PC-9 (cell line): ENCODE measurements at regions not wholly inside any gene's neighbourhood (a gene's known extent, or its start where the extent isn't known, plus 50 kb on each side); places are given as distances from the start of the nearest gene placed in this dataset.

ENCODE experiments used
- BruUV-seq: library from RNA; stranded (reverse); fragments of 400-500 nt; replicated peaks from 2 replicates; lab custom pipeline; 2021; lab: Mats Ljungman, UMichigan
- CTCF ChIA-PET: fragments of 300-600 bp; sonication (Branson Sonifier 250); formaldehyde crosslinking; loops from one replicate; lab custom pipeline; 2022; ENCODE audit warnings: antibody characterized with exemption; lab: Charles Lee
- POLR2A ChIA-PET: fragments of 300-600 bp; sonication (Branson Sonifier 250); formaldehyde crosslinking; loops from one replicate; lab custom pipeline; 2022; ENCODE audit warnings: antibody characterized with exemption; ENCODE audit not compliant: unreplicated experiment; lab: Charles Lee
- DNase-seq, 2 experiments: peaks; one replicate each; pipeline versions ENCODE4 v3.0.0 to v3.0.0-alpha.2; 2015 to 2022; ENCODE audit warnings: mixed read lengths in 1 of 2
- H2AFZ ChIP-seq: fragments of 200-600 bp; sonication (generic); 2 replicates; pipeline ENCODE4 v1.8.1; 2017; ENCODE audit warnings: antibody characterized with exemption
- H3F3A ChIP-seq: fragments of 200-600 bp; sonication (generic); 2 replicates; pipeline ENCODE4 v1.8.1; 2017; ENCODE audit warnings: antibody characterized with exemption, mild to moderate bottlenecking, low read depth; ENCODE audit not compliant: insufficient read depth
- H3K27ac ChIP-seq: fragments of 200-600 bp; sonication (generic); 2 replicates; pipeline ENCODE4 v1.6.1; 2016; ENCODE audit warnings: mixed run types
- H3K27me3 ChIP-seq: fragments of 200-600 bp; sonication (generic); 2 replicates; pipeline ENCODE4 v1.6.1; 2016; ENCODE audit warnings: low read depth, mixed run types; ENCODE audit not compliant: insufficient read depth
- H3K36me3 ChIP-seq: fragments of 200-600 bp; sonication (generic); 2 replicates; pipeline ENCODE4 v1.6.1; 2016; ENCODE audit warnings: low read depth, mixed run types
- H3K4me1 ChIP-seq: fragments of 200-600 bp; sonication (generic); replicated peaks from 2 replicates; pipeline ENCODE4 v1.6.1; 2016; ENCODE audit warnings: mixed run types; ENCODE audit not compliant: insufficient read depth
- H3K4me2 ChIP-seq: fragments of 200-600 bp; sonication (generic); 2 replicates; pipeline ENCODE4 v1.6.1; 2017; ENCODE audit warnings: mixed run types
- H3K4me3 ChIP-seq: fragments of 200-600 bp; sonication (generic); 2 replicates; pipeline ENCODE4 v1.6.1; 2016; ENCODE audit warnings: mixed run types
- H3K79me2 ChIP-seq: fragments of 200-600 bp; sonication (generic); 2 replicates; pipeline ENCODE4 v1.6.1; 2017; ENCODE audit warnings: low read depth, mixed run types
- H3K9me2 ChIP-seq: fragments of 200-600 bp; sonication (generic); 2 replicates; pipeline ENCODE4 v1.8.1; 2017; ENCODE audit warnings: mild to moderate bottlenecking; ENCODE audit not compliant: insufficient read depth
- H3K9me3 ChIP-seq: fragments of 200-600 bp; sonication (generic); 2 replicates; pipeline ENCODE4 v1.8.1; 2016; ENCODE audit warnings: low read depth; ENCODE audit not compliant: insufficient read depth
- H4K20me1 ChIP-seq: fragments of 200-600 bp; sonication (generic); 2 replicates; pipeline ENCODE4 v1.8.1; 2017; ENCODE audit not compliant: insufficient read depth
- EZH2 ChIP-seq: fragments of 200-600 bp; sonication (generic); IDR thresholded peaks from 2 replicates; pipeline ENCODE4 v1.8.0; 2017; ENCODE audit warnings: antibody characterized with exemption, low read depth
- intact Hi-C: fragments of 100-400 bp; cut with micrococcal nuclease; formaldehyde crosslinking; loops from one replicate; pipeline ENCODE4 v1.10.0; 2022; ENCODE audit not compliant: unreplicated experiment
- TF ChIP-seq, protein P1 (sequence below): fragments of 200-600 bp; sonication (generic); conservative IDR thresholded peaks from 2 replicates; pipeline ENCODE4 v1.6.1; 2017; ENCODE audit warnings: mixed run types, antibody characterized with exemption, mild to moderate bottlenecking, moderate library complexity

GRCh38 chr6:22153384-22154158 is 143.3 kb downstream of the PRL start:
- Histone ChIP-seq H3K79me2 (no peaks in the 10 kb centered on the region), H2AFZ (no peak overlapping the region), H3K27ac (no peak overlapping the region), H3K4me1 (no peaks in the 10 kb centered on the region), H3K36me3 (no peaks in the 10 kb centered on the region), H3K27me3 (no peaks in the 10 kb centered on the region), H3F3A (no peaks in the 10 kb centered on the region), H3K4me3 (no peak overlapping the region), H4K20me1 (no peaks in the 10 kb centered on the region), H3K9me2 (no peaks in the 10 kb centered on the region), H3K9me3 (no peaks in the 10 kb centered on the region), H3K4me2 (no peak overlapping the region)
- intact Hi-C loops: no loop called here
- no peak for DNase-seq
- TF ChIP-seq, protein P1, sequence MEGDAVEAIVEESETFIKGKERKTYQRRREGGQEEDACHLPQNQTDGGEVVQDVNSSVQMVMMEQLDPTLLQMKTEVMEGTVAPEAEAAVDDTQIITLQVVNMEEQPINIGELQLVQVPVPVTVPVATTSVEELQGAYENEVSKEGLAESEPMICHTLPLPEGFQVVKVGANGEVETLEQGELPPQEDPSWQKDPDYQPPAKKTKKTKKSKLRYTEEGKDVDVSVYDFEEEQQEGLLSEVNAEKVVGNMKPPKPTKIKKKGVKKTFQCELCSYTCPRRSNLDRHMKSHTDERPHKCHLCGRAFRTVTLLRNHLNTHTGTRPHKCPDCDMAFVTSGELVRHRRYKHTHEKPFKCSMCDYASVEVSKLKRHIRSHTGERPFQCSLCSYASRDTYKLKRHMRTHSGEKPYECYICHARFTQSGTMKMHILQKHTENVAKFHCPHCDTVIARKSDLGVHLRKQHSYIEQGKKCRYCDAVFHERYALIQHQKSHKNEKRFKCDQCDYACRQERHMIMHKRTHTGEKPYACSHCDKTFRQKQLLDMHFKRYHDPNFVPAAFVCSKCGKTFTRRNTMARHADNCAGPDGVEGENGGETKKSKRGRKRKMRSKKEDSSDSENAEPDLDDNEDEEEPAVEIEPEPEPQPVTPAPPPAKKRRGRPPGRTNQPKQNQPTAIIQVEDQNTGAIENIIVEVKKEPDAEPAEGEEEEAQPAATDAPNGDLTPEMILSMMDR: no peak
- no peak for TF ChIP-seq EZH2
- no TSS peak for BruUV-seq
- ChIA-PET CTCF (no interaction called here), POLR2A (no interaction called here)

GRCh38 chr6:22155551-22155950 is 141.3 kb downstream of the PRL start:
- H3K4me1 ChIP-seq: no peaks in the 10 kb centered on the region
- no peaks in the 10 kb centered on the region for H3K9me3 ChIP-seq
- ChIA-PET POLR2A (no interaction called here), CTCF (no interaction called here)
- H3K4me2 ChIP-seq: no peak overlapping the region
- H3F3A ChIP-seq: no peaks in the 10 kb centered on the region
- no peak overlapping the region for H3K4me3 ChIP-seq
- no peaks in the 10 kb centered on the region for H3K79me2 ChIP-seq
- no peaks in the 10 kb centered on the region for H3K36me3 ChIP-seq
- H2AFZ ChIP-seq: no peak overlapping the region
- intact Hi-C loops: no loop called here
- H3K9me2 ChIP-seq: no peaks in the 10 kb centered on the region
- H3K27ac ChIP-seq: no peak overlapping the region
- BruUV-seq: no TSS peak
- no peaks in the 10 kb centered on the region for H3K27me3 ChIP-seq
- TF ChIP-seq EZH2: no peak
- TF ChIP-seq, protein P1: no peak
- H4K20me1 ChIP-seq: no peaks in the 10 kb centered on the region
- no peak for DNase-seq

DNA sequence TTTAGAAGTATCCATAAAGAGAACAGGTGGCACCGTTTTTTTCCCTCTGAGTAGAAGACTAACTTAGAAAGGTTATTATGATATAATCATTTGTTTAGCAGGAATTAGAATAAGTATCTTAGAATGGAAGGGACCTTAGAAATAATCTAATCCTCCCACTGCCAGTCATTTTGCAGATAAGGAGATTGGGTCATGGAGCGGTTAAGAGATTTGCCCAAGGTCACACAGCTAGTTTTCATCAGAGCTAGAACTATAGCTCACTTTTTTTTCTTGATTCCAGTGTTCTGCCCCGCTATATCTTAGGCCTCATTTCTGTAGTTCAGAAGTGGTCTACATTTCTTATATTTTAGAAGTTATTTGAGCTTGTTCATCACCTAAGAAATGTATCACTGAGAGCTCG is 139.6 kb downstream of the PRL start:
- ChIA-PET POLR2A (interaction anchor here (0.5 to 0.6 kb wide), 2 partner anchors 39 to 155 kb away, joined by 3 to 17 read pairs; no protein-coding TSS in a partner anchor), CTCF (no interaction called here)
- Histone ChIP-seq H3K36me3 (no peaks in the 10 kb centered on the region), H3K4me1 (no peaks in the 10 kb centered on the region), H3K9me3 (no peaks in the 10 kb centered on the region), H3K4me3 (no peak overlapping the region), H3K27me3 (no peaks in the 10 kb centered on the region), H3K27ac (no peak overlapping the region), H3F3A (no peaks in the 10 kb centered on the region), H4K20me1 (no peaks in the 10 kb centered on the region), H2AFZ (no peak overlapping the region), H3K79me2 (no peaks in the 10 kb centered on the region), H3K9me2 (no peaks in the 10 kb centered on the region), H3K4me2 (no peak overlapping the region)
- TF ChIP-seq EZH2: no peak
- BruUV-seq: no TSS peak
- intact Hi-C loops: no loop called here
- DNase-seq: no peak
